ENCODE measurements at regions not wholly inside any gene's neighbourhood (a gene's known extent, or its start where the extent isn't known, plus 50 kb on each side); places are given as distances from the start of the nearest gene placed in this dataset.

DNA sequence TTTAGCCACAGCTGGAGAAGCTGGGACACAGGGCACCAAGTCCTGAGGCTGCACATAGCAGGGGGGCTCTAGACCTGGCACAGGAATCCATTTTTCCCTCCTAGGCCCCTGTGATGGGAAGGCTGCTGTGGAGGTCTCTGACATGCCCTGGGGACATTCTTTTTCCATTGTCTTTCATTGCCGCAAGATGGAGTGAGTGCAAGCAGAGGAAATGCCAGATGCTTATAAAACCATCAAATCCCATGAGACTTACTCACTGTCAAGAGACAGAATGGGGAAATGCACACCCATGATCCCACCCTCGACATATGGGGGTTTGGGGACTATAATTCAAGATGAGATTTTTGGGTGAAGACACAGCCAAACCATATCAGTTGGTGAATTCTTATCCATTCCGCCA lies 94.7 kb upstream of the FERD3L start:
- H3K36me3 ChIP-seq (ENCODE audit: control insufficient read depth, low read length) = no peaks in the 10 kb centered on the region
- H3K27me3 ChIP-seq (ENCODE audit: control insufficient read depth, low read length) = no peaks in the 10 kb centered on the region
- H3K4me3 ChIP-seq (ENCODE audit: low read length) = no peak overlapping the region
- no peak overlapping the region for H3K27ac ChIP-seq (ENCODE audit: low read depth, low read length)
- H3K79me2 ChIP-seq (ENCODE audit: control insufficient read depth, low read length) = no peaks in the 10 kb centered on the region
- H3K4me2 ChIP-seq (ENCODE audit: low read length) = no peak overlapping the region
- TF ChIP-seq, protein P1, sequence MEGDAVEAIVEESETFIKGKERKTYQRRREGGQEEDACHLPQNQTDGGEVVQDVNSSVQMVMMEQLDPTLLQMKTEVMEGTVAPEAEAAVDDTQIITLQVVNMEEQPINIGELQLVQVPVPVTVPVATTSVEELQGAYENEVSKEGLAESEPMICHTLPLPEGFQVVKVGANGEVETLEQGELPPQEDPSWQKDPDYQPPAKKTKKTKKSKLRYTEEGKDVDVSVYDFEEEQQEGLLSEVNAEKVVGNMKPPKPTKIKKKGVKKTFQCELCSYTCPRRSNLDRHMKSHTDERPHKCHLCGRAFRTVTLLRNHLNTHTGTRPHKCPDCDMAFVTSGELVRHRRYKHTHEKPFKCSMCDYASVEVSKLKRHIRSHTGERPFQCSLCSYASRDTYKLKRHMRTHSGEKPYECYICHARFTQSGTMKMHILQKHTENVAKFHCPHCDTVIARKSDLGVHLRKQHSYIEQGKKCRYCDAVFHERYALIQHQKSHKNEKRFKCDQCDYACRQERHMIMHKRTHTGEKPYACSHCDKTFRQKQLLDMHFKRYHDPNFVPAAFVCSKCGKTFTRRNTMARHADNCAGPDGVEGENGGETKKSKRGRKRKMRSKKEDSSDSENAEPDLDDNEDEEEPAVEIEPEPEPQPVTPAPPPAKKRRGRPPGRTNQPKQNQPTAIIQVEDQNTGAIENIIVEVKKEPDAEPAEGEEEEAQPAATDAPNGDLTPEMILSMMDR (IDR thresholded peaks at IDR 0.05; ENCODE audit: low read depth, low read length, poor library complexity, severe bottlenecking) = no peak
- TF ChIP-seq EZH2phosphoT487 (IDR thresholded peaks at IDR 0.05; ENCODE audit: borderline replicate concordance, low read length) = no peak
- H3K9me3 ChIP-seq (ENCODE audit: control insufficient read depth, insufficient read depth, low read length) = no peaks in the 10 kb centered on the region; the same call in 1 of the 2 replicates
- H3K4me1 ChIP-seq (ENCODE audit: control insufficient read depth, low read length) = no peaks in the 10 kb centered on the region
- H3K9me2 ChIP-seq (replicated peaks; ENCODE audit: control insufficient read depth, low read length) = no peaks in the 10 kb centered on the region
- no peaks in the 10 kb centered on the region for H3F3A ChIP-seq (ENCODE audit: control insufficient read depth, insufficient read depth)
- no peaks in the 10 kb centered on the region for H4K20me1 ChIP-seq (ENCODE audit: control insufficient read depth, insufficient read depth, low read depth, low read length)

DNA sequence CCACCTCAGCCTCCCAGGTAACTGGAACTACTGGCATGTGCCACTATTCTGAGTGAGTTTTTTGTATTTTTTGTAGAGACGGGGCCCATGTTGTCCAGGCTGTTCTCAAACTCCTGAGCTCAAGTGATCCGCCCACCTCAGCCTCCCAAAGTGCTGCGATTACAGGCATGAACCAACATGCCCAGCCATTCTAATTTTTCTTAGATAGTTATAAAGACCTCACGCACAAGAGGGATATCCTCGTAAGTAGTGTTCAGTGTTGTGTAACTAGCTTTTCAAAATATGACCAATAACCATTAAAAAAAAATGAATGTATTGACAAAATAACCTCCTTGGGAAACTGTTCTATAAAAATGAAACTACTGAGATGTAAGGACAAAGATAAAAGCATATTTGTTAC lies 90.5 kb upstream of the FERD3L start:
- no peaks in the 10 kb centered on the region for H3K36me3 ChIP-seq (ENCODE audit: control insufficient read depth, low read length)
- H3K4me2 ChIP-seq (ENCODE audit: low read length) = no peak overlapping the region
- no peaks in the 10 kb centered on the region for H3K9me2 ChIP-seq (replicated peaks; ENCODE audit: control insufficient read depth, low read length)
- H3K27ac ChIP-seq (ENCODE audit: low read depth, low read length) = no peak overlapping the region
- H3F3A ChIP-seq (ENCODE audit: control insufficient read depth, insufficient read depth) = no peaks in the 10 kb centered on the region
- H3K9me3 ChIP-seq (ENCODE audit: control insufficient read depth, insufficient read depth, low read length) = no peaks in the 10 kb centered on the region
- H4K20me1 ChIP-seq (ENCODE audit: control insufficient read depth, insufficient read depth, low read depth, low read length) = no peaks in the 10 kb centered on the region
- no peaks in the 10 kb centered on the region for H3K27me3 ChIP-seq (ENCODE audit: control insufficient read depth, low read length)
- no peaks in the 10 kb centered on the region for H3K79me2 ChIP-seq (ENCODE audit: control insufficient read depth, low read length)
- TF ChIP-seq EZH2phosphoT487 (IDR thresholded peaks at IDR 0.05; ENCODE audit: borderline replicate concordance, low read length) = no peak
- TF ChIP-seq, protein P1 (IDR thresholded peaks at IDR 0.05; ENCODE audit: low read depth, low read length, poor library complexity, severe bottlenecking) = no peak
- H3K4me1 ChIP-seq (ENCODE audit: control insufficient read depth, low read length) = no peaks in the 10 kb centered on the region
- H3K4me3 ChIP-seq (ENCODE audit: low read length) = no peak overlapping the region

DNA sequence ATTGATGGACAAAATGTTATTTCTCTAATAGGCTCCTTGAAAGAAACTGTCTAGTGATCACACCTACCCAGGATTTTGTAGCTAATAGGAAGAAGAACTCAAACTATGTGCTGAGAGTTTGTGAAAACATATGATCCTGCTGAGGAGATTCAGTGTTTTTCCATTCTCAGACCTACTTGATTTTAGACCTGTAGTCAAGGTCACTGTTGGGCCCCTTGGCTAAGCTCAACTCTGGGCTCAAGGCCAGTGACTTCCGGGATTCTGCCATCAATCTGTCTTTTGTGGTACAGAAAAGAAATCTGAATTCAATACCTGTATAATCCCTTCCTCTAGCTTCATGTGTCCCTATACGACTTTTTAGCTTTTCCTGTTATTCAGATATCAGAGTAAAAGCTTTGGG lies 79.7 kb upstream of the FERD3L start:
- peaks cover 3% of the 10 kb centered on the region; the same call in 1 of the 2 replicates for H3K9me3 ChIP-seq (ENCODE audit: control insufficient read depth, insufficient read depth, low read length)
- H3K4me3 ChIP-seq (ENCODE audit: low read length) = no peak overlapping the region
- TF ChIP-seq, protein P1 (IDR thresholded peaks at IDR 0.05; ENCODE audit: low read depth, low read length, poor library complexity, severe bottlenecking) = no peak
- TF ChIP-seq EZH2phosphoT487 (IDR thresholded peaks at IDR 0.05; ENCODE audit: borderline replicate concordance, low read length) = no peak
- H3K27ac ChIP-seq (ENCODE audit: low read depth, low read length) = no peak overlapping the region
- H3K27me3 ChIP-seq (ENCODE audit: control insufficient read depth, low read length) = no peaks in the 10 kb centered on the region
- no peaks in the 10 kb centered on the region for H3F3A ChIP-seq (ENCODE audit: control insufficient read depth, insufficient read depth)
- no peaks in the 10 kb centered on the region for H3K79me2 ChIP-seq (ENCODE audit: control insufficient read depth, low read length)
- no peaks in the 10 kb centered on the region for H3K36me3 ChIP-seq (ENCODE audit: control insufficient read depth, low read length)
- no peaks in the 10 kb centered on the region for H4K20me1 ChIP-seq (ENCODE audit: control insufficient read depth, insufficient read depth, low read depth, low read length)
- no peaks in the 10 kb centered on the region for H3K9me2 ChIP-seq (replicated peaks; ENCODE audit: control insufficient read depth, low read length)
- no peaks in the 10 kb centered on the region for H3K4me1 ChIP-seq (ENCODE audit: control insufficient read depth, low read length)
- H3K4me2 ChIP-seq (ENCODE audit: low read length) = no peak overlapping the region

DNA sequence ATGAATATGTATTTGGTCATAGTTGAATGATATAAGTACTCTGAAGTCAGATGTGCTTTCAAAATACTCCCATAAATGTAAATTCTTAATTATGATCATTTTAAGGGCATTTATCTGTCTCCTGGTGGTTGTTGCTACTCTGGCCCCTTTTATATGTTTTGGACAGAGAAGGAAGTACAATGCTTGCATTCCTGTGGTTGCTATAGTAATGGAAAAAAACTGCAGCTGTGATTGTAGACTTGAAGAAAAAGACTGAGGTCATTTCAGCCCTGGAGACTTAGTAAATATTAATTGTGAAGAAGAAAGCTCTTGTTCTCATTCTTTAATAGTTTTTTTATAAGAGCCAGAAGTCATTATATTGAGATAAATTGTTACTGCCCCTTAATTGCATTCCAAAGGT lies 70.2 kb upstream of the FERD3L start:
- no peaks in the 10 kb centered on the region for H3K79me2 ChIP-seq (ENCODE audit: control insufficient read depth, low read length)
- TF ChIP-seq, protein P1 (IDR thresholded peaks at IDR 0.05; ENCODE audit: low read depth, low read length, poor library complexity, severe bottlenecking) = no peak
- no peak for TF ChIP-seq EZH2phosphoT487 (IDR thresholded peaks at IDR 0.05; ENCODE audit: borderline replicate concordance, low read length)
- no peaks in the 10 kb centered on the region for H3K9me3 ChIP-seq (ENCODE audit: control insufficient read depth, insufficient read depth, low read length)
- H3K36me3 ChIP-seq (ENCODE audit: control insufficient read depth, low read length) = no peaks in the 10 kb centered on the region
- no peak overlapping the region for H3K27ac ChIP-seq (ENCODE audit: low read depth, low read length)
- no peaks in the 10 kb centered on the region for H3K27me3 ChIP-seq (ENCODE audit: control insufficient read depth, low read length)
- H3K4me3 ChIP-seq (ENCODE audit: low read length) = no peak overlapping the region
- H3F3A ChIP-seq (ENCODE audit: control insufficient read depth, insufficient read depth) = no peaks in the 10 kb centered on the region
- no peaks in the 10 kb centered on the region for H3K4me1 ChIP-seq (ENCODE audit: control insufficient read depth, low read length)
- H3K9me2 ChIP-seq (replicated peaks; ENCODE audit: control insufficient read depth, low read length) = no peaks in the 10 kb centered on the region
- H3K4me2 ChIP-seq (ENCODE audit: low read length) = no peak overlapping the region
- H4K20me1 ChIP-seq (ENCODE audit: control insufficient read depth, insufficient read depth, low read depth, low read length) = no peaks in the 10 kb centered on the region

Data from DOHH2 (cell line).